ENCODE measurements at regions not wholly inside any gene's neighbourhood (a gene's known extent, or its start where the extent isn't known, plus 50 kb on each side); places are given as distances from the start of the nearest gene placed in this dataset.

- in situ Hi-C loops (cut with MboI; ENCODE audit: low sequenced_read_pairs) (no loop called here), intact Hi-C loops (cut with micrococcal nuclease) (no loop called here), dilution Hi-C loops (cut with HindIII; ENCODE audit: low sequenced_read_pairs, unreplicated experiment) (no loop called here)
- Histone ChIP-seq H3K9me3 (ENCODE audit: control insufficient read depth, insufficient read depth, low read length) (peaks cover 5% of the 10 kb centered on the region), H3K4ac (ENCODE audit: low read depth, low read length) (no peak overlapping the region), H2BK15ac (ENCODE audit: low read depth, low read length) (no peak overlapping the region), H3K27ac (ENCODE audit: insufficient read depth, low read length) (no peak overlapping the region), H3K56ac (ENCODE audit: extremely low read depth, insufficient read depth, low read length) (no peak overlapping the region), H4K8ac (ENCODE audit: low read depth in 2 of 2, low read length in 2 of 2) (no peak overlapping the region), H2BK5ac (ENCODE audit: low read depth, low read length, poor library complexity, severe bottlenecking) (no peak overlapping the region), H3K36me3 (ENCODE audit: control insufficient read depth, insufficient read depth, low read length) (no peaks in the 10 kb centered on the region), H3K27me3 (ENCODE audit: control insufficient read depth, insufficient read depth, low read length) (no peaks in the 10 kb centered on the region), H2BK20ac (ENCODE audit: low read depth, low read length) (no peak overlapping the region), H4K91ac (ENCODE audit: insufficient read depth, low read depth, low read length) (no peak overlapping the region), H2AK9ac (replicated peaks; ENCODE audit: low read depth, low read length, poor library complexity) (no peak overlapping the region), H3K14ac (replicated peaks; ENCODE audit: low read depth, low read length) (no peak overlapping the region), H3K4me3 (ENCODE audit: insufficient read depth, low read depth, low read length) (no peak overlapping the region), H4K20me1 (ENCODE audit: insufficient read depth, low read length) (no peaks in the 10 kb centered on the region), H3K79me1 (ENCODE audit: low read depth in 1 of 2, low read length in 2 of 2) (no peaks in the 10 kb centered on the region), H3K9me1 (ENCODE audit: insufficient read depth, low read length) (no peaks in the 10 kb centered on the region), H4K5ac (ENCODE audit: low read depth, low read length) (no peak overlapping the region), H2AK5ac (ENCODE audit: low read depth, low read length) (no peak overlapping the region), H3K23ac (ENCODE audit: low read depth, low read length) (no peak overlapping the region), H3K4me2 (ENCODE audit: low read depth, low read length) (no peak overlapping the region), H3K18ac (ENCODE audit: low read depth, low read length) (no peak overlapping the region), H3K9ac (ENCODE audit: low read depth, low read length) (no peak overlapping the region), H2BK120ac (ENCODE audit: low read depth, low read length) (no peak overlapping the region), H3K4me1 (ENCODE audit: control insufficient read depth, insufficient read depth, low read length) (no peaks in the 10 kb centered on the region), H2AFZ (replicated peaks; ENCODE audit: low read length, poor library complexity) (no peak overlapping the region)
- no peak for TF ChIP-seq CEBPB (IDR thresholded peaks at IDR 0.05; ENCODE audit: low read depth, low read length)
- TF ChIP-seq BHLHE40 (IDR thresholded peaks at IDR 0.05; ENCODE audit: low read depth, low read length), result no peak
- no peak for TF ChIP-seq MAFK (IDR thresholded peaks at IDR 0.05; ENCODE audit: low read depth, low read length)
- no peak for TF ChIP-seq ELK1 (IDR thresholded peaks at IDR 0.05; ENCODE audit: borderline replicate concordance, low read depth, low read length)
- TF ChIP-seq NFE2L2 (IDR thresholded peaks at IDR 0.05; ENCODE audit: low read depth, low read length), result no peak
- no peak for TF ChIP-seq RCOR1 (IDR thresholded peaks at IDR 0.05; ENCODE audit: insufficient replicate concordance, low read length)
- TF ChIP-seq MAZ (IDR thresholded peaks at IDR 0.05; ENCODE audit: borderline replicate concordance, low read depth, low read length), result no peak
- no peak for TF ChIP-seq CHD1 (IDR thresholded peaks at IDR 0.05; ENCODE audit: low read depth, low read length)
- no peak for TF ChIP-seq MXI1 (IDR thresholded peaks at IDR 0.05; ENCODE audit: borderline replicate concordance, low read depth, low read length)
- TF ChIP-seq RAD21 (IDR thresholded peaks at IDR 0.05; ENCODE audit: low read length), result no peak
- TF ChIP-seq FOS (IDR thresholded peaks at IDR 0.05; ENCODE audit: low read depth, low read length), result no peak
- TF ChIP-seq RFX5 (IDR thresholded peaks at IDR 0.05; ENCODE audit: low read depth, low read length), result no peak
- no peak for TF ChIP-seq USF2 (IDR thresholded peaks at IDR 0.05; ENCODE audit: low read depth, low read length)
- no peak for TF ChIP-seq SMC3 (IDR thresholded peaks at IDR 0.05; ENCODE audit: low read depth, low read length)
- TF ChIP-seq POLR2A (IDR thresholded peaks at IDR 0.05; ENCODE audit: low read depth, low read length), result no peak
- no peak for DNase-seq
- no CpG with 5 or more reads among the region's 4 CpGs for WGBS, 2 experiments (ENCODE audit: extremely low coverage in 2 of 2, insufficient read length in 1 of 2)
- no TSS peak for BruUV-seq (replicated peaks)
- ATAC-seq (ENCODE audit: low read depth), result no peak
- CTCF ChIA-PET, result no interaction called here
- POLR2A ChIA-PET (ENCODE audit: unreplicated experiment), result no interaction called here
Measured at GRCh38 chr7:9226500-9226899, 793.1 kb downstream of the NXPH1 start.

Measured in IMR-90 (cell line).